ENCODE measurements at regions not wholly inside any gene's neighbourhood (a gene's known extent, or its start where the extent isn't known, plus 50 kb on each side); places are given as distances from the start of the nearest gene placed in this dataset.

- peaks cover 18 to 21% of the 10 kb centered on the region in 2 donors for H3K4me1 ChIP-seq (replicated peaks in 1 of 2)
- peak; percentile 94 to 99 (median 96) for ATAC-seq (replicated peaks in 6 of 8)
- 7 to 56% (median 20%) methylated on average over 1 to 12 of the region's 41 CpGs; no CpG with 5 or more reads in 3 of the 10 experiments for WGBS, 10 experiments
- in situ Hi-C loops (cut with MboI; ENCODE audit: low pct_unique_long_range_greater_than_20kb in 2 of 9, low sequenced_read_pairs in 9 of 9, unreplicated experiment in 9 of 9) = loop anchor here in 2 of 9 experiments (25.0 kb wide), 1 partner anchor 962 kb away; no protein-coding TSS in a partner anchor
- H3K27ac ChIP-seq = no peak overlapping the region
- peak overlapping the region in 4 of 5 donors; percentile 3 to 23 (median 10) for H3K4me3 ChIP-seq
Measured at GRCh38 chr11:15650105-15650938, 535.6 kb downstream of the INSC start.

GRCh38 chr11:15651033-15651432 is 536.3 kb downstream of the INSC start:
- H3K4me1 ChIP-seq (replicated peaks in 1 of 2) = peaks cover 18 to 21% of the 10 kb centered on the region in 2 donors
- H3K27ac ChIP-seq = no peak overlapping the region
- WGBS, 10 experiments = 77 to 93% (median 87%) methylated on average over 1 to 16 of the region's 22 CpGs; no CpG with 5 or more reads in 1 of the 10 experiments
- in situ Hi-C loops (cut with MboI; ENCODE audit: low pct_unique_long_range_greater_than_20kb in 2 of 9, low sequenced_read_pairs in 9 of 9, unreplicated experiment in 9 of 9) = loop anchor here in 2 of 9 experiments (25.0 kb wide), 1 partner anchor 961 kb away; no protein-coding TSS in a partner anchor
- H3K4me3 ChIP-seq = no peak overlapping the region
- no peak for ATAC-seq (replicated peaks in 6 of 8)

GRCh38 chr11:15651816-15652215 is 537.1 kb downstream of the INSC start:
- WGBS, 10 experiments = 35 to 81% (median 58%) methylated on average over 2 to 11 of the region's 11 CpGs; no CpG with 5 or more reads in 2 of the 10 experiments
- no peak overlapping the region for H3K4me3 ChIP-seq
- ATAC-seq (replicated peaks in 6 of 8) = no peak
- in situ Hi-C loops (cut with MboI; ENCODE audit: low pct_unique_long_range_greater_than_20kb in 2 of 9, low sequenced_read_pairs in 9 of 9, unreplicated experiment in 9 of 9) = loop anchor here in 2 of 9 experiments (25.0 kb wide), 1 partner anchor 960 kb away; no protein-coding TSS in a partner anchor
- peaks cover 18 to 21% of the 10 kb centered on the region in 2 donors for H3K4me1 ChIP-seq (replicated peaks in 1 of 2)
- H3K27ac ChIP-seq = no peak overlapping the region

- no peak for ATAC-seq (replicated peaks in 6 of 8)
- in situ Hi-C loops (cut with MboI; ENCODE audit: low pct_unique_long_range_greater_than_20kb in 2 of 9, low sequenced_read_pairs in 9 of 9, unreplicated experiment in 9 of 9) = loop anchor here in 2 of 9 experiments (25.0 kb wide), 1 partner anchor 959 kb away; no protein-coding TSS in a partner anchor
- Histone ChIP-seq H3K4me1 (replicated peaks in 1 of 2) (peaks cover 18 to 21% of the 10 kb centered on the region in 2 donors), H3K4me3 (no peak overlapping the region), H3K27ac (no peak overlapping the region)
- 14 to 100% (median 86%) methylated on average over 1 to 4 of the region's 4 CpGs; no CpG with 5 or more reads in 2 of the 10 experiments for WGBS, 10 experiments
Measured at GRCh38 chr11:15653191-15653710, 538.5 kb downstream of the INSC start.

DNA sequence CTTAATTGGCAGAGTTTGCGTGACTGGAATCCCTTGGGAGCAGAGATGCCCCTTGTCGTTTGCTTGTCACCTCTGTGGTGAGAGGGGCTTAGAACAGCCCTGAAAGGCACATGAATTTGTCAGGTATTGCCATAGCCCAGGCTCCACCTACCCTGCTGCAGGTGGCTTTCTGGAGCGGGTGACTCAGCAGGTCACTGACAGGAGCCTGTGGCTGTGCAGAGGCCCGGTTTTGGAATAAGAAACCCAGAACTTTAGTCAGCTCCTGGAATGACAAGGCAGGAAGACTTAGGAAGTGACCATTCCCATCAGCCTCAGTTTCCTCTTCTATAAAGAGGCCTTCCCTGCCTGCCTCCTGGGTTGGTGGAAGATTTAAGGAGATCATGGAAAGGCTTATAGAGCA is 539.7 kb downstream of the INSC start:
- in situ Hi-C loops (cut with MboI; ENCODE audit: low pct_unique_long_range_greater_than_20kb in 2 of 9, low sequenced_read_pairs in 9 of 9, unreplicated experiment in 9 of 9) = loop anchor here in 2 of 9 experiments (25.0 kb wide), 1 partner anchor 958 kb away; no protein-coding TSS in a partner anchor
- no peak for ATAC-seq (replicated peaks in 6 of 8)
- H3K4me3 ChIP-seq = no peak overlapping the region
- peaks cover 18 to 21% of the 10 kb centered on the region in 2 donors for H3K4me1 ChIP-seq (replicated peaks in 1 of 2)
- H3K27ac ChIP-seq = no peak overlapping the region
- WGBS, 10 experiments = 70 to 100% (median 82%) methylated on average over 1 to 2 of the region's 4 CpGs; no CpG with 5 or more reads in 4 of the 10 experiments

DNA sequence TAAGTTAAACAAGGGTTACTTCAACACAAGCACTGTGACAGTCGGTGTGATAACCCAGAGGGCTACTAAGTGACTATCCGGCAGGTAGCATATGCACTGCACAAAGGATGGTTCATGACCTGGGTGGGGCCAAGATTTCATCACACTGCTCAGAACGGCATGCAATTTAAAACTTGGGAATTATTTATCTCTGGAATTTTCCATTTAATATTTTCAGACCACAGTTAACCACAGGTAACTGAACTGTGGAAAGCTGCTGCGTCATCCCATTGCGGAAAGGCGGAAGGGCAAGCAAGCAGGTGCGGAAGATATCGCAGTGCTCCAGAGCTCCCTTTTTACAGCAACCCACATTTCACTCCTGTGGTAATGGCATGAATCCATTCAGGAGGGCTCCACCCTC is 540.8 kb downstream of the INSC start:
- Histone ChIP-seq H3K4me1 (replicated peaks in 1 of 2) (peaks cover 11 to 17% of the 10 kb centered on the region in 2 donors), H3K4me3 (no peak overlapping the region), H3K27ac (no peak overlapping the region)
- peak in 1 of 8 experiments; percentile 46 for ATAC-seq (replicated peaks in 6 of 8)
- in situ Hi-C loops (cut with MboI; ENCODE audit: low pct_unique_long_range_greater_than_20kb in 2 of 9, low sequenced_read_pairs in 9 of 9, unreplicated experiment in 9 of 9) = loop anchor here in 2 of 9 experiments (25.0 kb wide), 1 partner anchor 957 kb away; no protein-coding TSS in a partner anchor
- 17 to 89% (median 70%) methylated on average over 2 to 8 of the region's 8 CpGs; no CpG with 5 or more reads in 2 of the 10 experiments for WGBS, 10 experiments

GRCh38 chr11:15657264-15657663 is 542.5 kb downstream of the INSC start:
- H3K27ac ChIP-seq = no peak overlapping the region
- ATAC-seq (replicated peaks in 6 of 8) = no peak
- WGBS, 10 experiments = 34 to 100% (median 92%) methylated on average over 2 to 5 of the region's 5 CpGs; no CpG with 5 or more reads in 2 of the 10 experiments
- H3K4me1 ChIP-seq (replicated peaks in 1 of 2) = no peaks in the 10 kb centered on the region
- H3K4me3 ChIP-seq = no peak overlapping the region
- in situ Hi-C loops (cut with MboI; ENCODE audit: low pct_unique_long_range_greater_than_20kb in 2 of 9, low sequenced_read_pairs in 9 of 9, unreplicated experiment in 9 of 9) = loop anchor here in 2 of 9 experiments (25.0 kb wide), 1 partner anchor 955 kb away; no protein-coding TSS in a partner anchor

- Histone ChIP-seq H3K27ac (no peak overlapping the region), H3K4me1 (replicated peaks in 1 of 2) (peaks cover 12 to 15% of the 10 kb centered on the region in 2 donors), H3K4me3 (no peak overlapping the region)
- 58 to 100% (median 100%) methylated on average over 1 to 3 of the region's 3 CpGs; no CpG with 5 or more reads in 5 of the 10 experiments for WGBS, 10 experiments
- ATAC-seq (replicated peaks in 6 of 8) = no peak
- in situ Hi-C loops (cut with MboI; ENCODE audit: low pct_unique_long_range_greater_than_20kb in 2 of 9, low sequenced_read_pairs in 9 of 9, unreplicated experiment in 9 of 9) = loop anchor here in 2 of 9 experiments (25.0 kb wide), 1 partner anchor 952 kb away; no protein-coding TSS in a partner anchor
Measured at GRCh38 chr11:15660496-15660895, 545.8 kb downstream of the INSC start.

DNA sequence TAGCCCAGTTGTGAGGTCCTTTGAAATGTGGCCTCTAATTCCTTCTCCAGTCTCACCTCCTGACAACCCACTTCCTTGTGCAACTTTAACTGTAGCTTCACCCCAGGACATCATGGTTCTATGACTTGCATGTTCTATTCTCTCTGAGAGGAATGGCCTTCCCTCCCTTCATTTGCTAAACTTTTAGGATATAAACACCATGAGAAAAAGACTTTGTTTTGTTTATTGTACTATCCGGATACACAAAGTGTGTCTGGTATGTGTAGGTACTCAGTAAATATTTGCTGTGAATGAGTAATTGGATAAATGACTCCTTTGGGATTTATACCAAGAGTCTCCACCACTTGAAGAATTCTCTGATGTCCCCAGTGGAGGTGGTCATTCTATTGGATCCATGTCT is 547.6 kb downstream of the INSC start:
- WGBS, 10 experiments = 30 to 100% (median 85%) methylated on average over 1 of the region's 1 CpG; no CpG with 5 or more reads in 4 of the 10 experiments
- Histone ChIP-seq H3K4me3 (no peak overlapping the region), H3K4me1 (replicated peaks in 1 of 2) (peaks cover 12 to 15% of the 10 kb centered on the region in 2 donors), H3K27ac (no peak overlapping the region)
- in situ Hi-C loops (cut with MboI; ENCODE audit: low pct_unique_long_range_greater_than_20kb in 2 of 9, low sequenced_read_pairs in 9 of 9, unreplicated experiment in 9 of 9) = loop anchor here in 2 of 9 experiments (25.0 kb wide), 1 partner anchor 950 kb away; no protein-coding TSS in a partner anchor
- ATAC-seq (replicated peaks in 6 of 8) = no peak

DNA sequence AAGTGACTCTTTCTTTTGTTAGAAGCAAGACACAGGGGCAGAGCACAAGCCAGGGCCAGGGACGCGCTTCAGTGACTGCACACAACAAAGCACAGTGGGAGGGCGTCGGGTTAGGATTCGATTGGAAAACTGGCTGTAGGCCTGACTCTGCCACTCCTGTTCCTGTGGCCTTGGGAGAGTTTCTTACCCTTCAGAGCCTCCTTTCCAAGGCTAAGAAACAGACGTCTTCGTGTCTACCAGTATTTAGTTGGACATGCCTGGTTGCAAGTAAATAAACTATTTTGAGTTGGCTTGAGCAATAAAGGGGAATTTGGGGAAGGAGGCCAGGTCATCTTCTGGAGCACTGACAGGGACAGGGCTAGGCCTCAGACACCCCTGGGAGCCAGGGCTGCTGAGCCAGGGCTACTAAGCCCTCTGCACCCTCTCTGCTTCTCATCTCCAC is 549.1 kb downstream of the INSC start:
- H3K27ac ChIP-seq = no peak overlapping the region
- no peak overlapping the region for H3K4me3 ChIP-seq
- ATAC-seq (replicated peaks in 6 of 8) = peak in 6 of 8 experiments; percentile 22 to 83 (median 56)
- in situ Hi-C loops (cut with MboI; ENCODE audit: low pct_unique_long_range_greater_than_20kb in 2 of 9, low sequenced_read_pairs in 9 of 9, unreplicated experiment in 9 of 9) = loop anchor here in 2 of 9 experiments (25.0 kb wide), 1 partner anchor 949 kb away; no protein-coding TSS in a partner anchor
- 0 to 26% (median 23%) methylated on average over 3 to 7 of the region's 7 CpGs; no CpG with 5 or more reads in 5 of the 10 experiments for WGBS, 10 experiments
- H3K4me1 ChIP-seq (replicated peaks in 1 of 2) = peaks cover 12 to 15% of the 10 kb centered on the region in 2 donors

- 0 to 100% (median 86%) methylated on average over 1 to 4 of the region's 4 CpGs; no CpG with 5 or more reads in 2 of the 10 experiments for WGBS, 10 experiments
- Histone ChIP-seq H3K4me1 (replicated peaks in 1 of 2) (peaks cover 12 to 15% of the 10 kb centered on the region in 2 donors), H3K4me3 (no peak overlapping the region), H3K27ac (no peak overlapping the region)
- in situ Hi-C loops (cut with MboI; ENCODE audit: low pct_unique_long_range_greater_than_20kb in 2 of 9, low sequenced_read_pairs in 9 of 9, unreplicated experiment in 9 of 9) = loop anchor here in 2 of 9 experiments (25.0 kb wide), 1 partner anchor 947 kb away; no protein-coding TSS in a partner anchor
- peak in 2 of 8 experiments; percentile 47 to 63 for ATAC-seq (replicated peaks in 6 of 8)
Measured at GRCh38 chr11:15665368-15665871, 550.7 kb downstream of the INSC start.

DNA sequence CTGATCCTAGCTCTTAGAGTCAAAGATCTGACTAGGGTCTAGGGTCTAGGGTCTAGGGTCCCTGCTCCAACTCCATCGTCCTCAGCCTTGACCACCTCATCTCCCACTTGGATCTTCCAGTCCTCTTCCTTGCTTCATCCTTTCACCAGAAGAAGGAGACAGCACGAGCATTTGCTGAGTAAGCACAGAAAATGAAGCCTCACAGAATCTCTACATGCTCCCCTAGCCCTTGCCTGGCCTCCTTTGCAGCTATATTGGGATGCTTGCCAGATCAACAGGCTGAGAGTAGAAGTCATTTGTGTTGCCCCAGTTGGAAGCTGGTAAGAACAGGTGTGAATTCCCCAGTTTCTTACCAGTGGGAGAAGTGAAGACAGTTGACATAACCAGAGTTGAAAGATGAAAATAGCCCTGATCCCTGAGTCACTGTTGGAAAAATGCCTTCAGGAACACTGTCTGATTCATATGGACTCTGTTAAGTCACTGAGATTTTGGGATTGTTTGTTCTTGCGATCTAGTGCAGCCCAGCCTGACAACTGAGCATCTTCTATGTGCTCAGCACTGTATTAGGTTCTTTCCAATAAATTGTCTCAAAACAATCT is 552.5 kb downstream of the INSC start:
- WGBS, 10 experiments = 0 to 100% (median 83%) methylated on average over 1 to 3 of the region's 3 CpGs; no CpG with 5 or more reads in 1 of the 10 experiments

More for the DNA sequence above, 552.5 kb downstream of the INSC start:
- Histone ChIP-seq H3K4me3 (no peak overlapping the region), H3K27ac (no peak overlapping the region), H3K4me1 (replicated peaks in 1 of 2) (peaks cover 12 to 15% of the 10 kb centered on the region in 2 donors)
- in situ Hi-C loops (cut with MboI; ENCODE audit: low pct_unique_long_range_greater_than_20kb in 2 of 9, low sequenced_read_pairs in 9 of 9, unreplicated experiment in 9 of 9) = loop anchor here in 2 of 9 experiments (25.0 kb wide), 1 partner anchor 945 kb away; no protein-coding TSS in a partner anchor
- ATAC-seq (replicated peaks in 6 of 8) = no peak
